GM20000 (cell line): ENCODE measurements at regions not wholly inside any gene's neighbourhood (a gene's known extent, or its start where the extent isn't known, plus 50 kb on each side); places are given as distances from the start of the nearest gene placed in this dataset.

Experiments used
- DNase-seq: peaks from one replicate; pipeline ENCODE4 v3.0.0; 2012; ENCODE audit warnings: low spot score
- TF ChIP-seq, protein P1 (sequence below): IDR thresholded peaks from 2 replicates; pipeline ENCODE4 v1.5.1; 2012; ENCODE audit warnings: mild to moderate bottlenecking, control low read depth; ENCODE audit errors: extremely low read depth, missing control alignments

DNA sequence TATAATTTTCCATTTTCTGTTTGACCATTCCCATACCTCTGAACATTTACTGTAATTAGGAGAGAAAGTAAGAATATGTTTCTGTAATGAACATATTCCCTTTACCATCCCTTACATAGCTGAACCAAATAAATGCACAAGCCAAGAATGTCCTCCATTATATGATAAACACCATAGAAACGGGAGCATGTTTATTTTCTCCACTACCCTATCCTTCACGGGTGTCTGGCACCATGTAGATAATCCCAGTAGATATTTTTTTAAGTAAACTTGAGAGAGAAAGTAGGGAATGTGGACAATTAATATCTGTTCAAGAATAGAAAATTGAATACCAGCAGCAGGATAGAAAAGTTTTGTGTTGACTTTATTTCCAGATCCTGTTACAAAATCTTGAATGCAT, 928.4 kb downstream of the EFNB2 start:
- TF ChIP-seq, protein P1, sequence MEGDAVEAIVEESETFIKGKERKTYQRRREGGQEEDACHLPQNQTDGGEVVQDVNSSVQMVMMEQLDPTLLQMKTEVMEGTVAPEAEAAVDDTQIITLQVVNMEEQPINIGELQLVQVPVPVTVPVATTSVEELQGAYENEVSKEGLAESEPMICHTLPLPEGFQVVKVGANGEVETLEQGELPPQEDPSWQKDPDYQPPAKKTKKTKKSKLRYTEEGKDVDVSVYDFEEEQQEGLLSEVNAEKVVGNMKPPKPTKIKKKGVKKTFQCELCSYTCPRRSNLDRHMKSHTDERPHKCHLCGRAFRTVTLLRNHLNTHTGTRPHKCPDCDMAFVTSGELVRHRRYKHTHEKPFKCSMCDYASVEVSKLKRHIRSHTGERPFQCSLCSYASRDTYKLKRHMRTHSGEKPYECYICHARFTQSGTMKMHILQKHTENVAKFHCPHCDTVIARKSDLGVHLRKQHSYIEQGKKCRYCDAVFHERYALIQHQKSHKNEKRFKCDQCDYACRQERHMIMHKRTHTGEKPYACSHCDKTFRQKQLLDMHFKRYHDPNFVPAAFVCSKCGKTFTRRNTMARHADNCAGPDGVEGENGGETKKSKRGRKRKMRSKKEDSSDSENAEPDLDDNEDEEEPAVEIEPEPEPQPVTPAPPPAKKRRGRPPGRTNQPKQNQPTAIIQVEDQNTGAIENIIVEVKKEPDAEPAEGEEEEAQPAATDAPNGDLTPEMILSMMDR, result no peak
- no peak for DNase-seq

DNA sequence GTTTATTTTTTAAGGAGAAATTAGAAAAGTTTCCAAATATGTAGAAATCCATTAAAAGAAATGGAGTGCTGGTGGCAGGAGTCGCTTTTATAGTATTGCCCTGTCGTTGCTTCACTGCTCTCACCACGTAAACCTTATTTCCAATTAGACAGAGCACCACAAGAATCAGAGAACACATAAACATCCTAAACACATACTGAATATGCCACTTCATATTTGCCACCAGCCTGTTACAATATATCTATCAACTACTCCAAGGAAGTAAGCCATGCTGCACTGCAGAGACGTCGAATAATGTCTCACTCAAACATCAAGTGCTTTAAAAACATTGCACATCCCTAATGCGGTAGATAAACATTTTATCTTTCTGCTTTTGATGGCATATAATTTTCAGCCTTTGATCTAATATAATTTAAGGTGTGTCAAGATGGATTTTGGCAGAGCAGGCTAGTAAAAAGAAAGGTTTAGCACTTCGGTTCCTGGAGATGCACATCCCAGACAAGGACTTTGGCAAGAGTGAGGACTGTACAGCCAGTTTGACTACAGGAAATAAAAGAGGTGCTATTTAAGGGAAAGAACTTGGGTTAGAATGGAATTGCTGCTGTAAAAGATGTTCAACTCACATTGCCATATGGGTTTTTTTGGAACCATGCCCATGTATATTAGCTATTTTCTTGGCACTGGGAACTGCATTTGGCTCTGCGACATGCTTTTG, 932.3 kb downstream of the EFNB2 start:
- TF ChIP-seq, protein P1, result no peak
- DNase-seq, result no peak

DNA sequence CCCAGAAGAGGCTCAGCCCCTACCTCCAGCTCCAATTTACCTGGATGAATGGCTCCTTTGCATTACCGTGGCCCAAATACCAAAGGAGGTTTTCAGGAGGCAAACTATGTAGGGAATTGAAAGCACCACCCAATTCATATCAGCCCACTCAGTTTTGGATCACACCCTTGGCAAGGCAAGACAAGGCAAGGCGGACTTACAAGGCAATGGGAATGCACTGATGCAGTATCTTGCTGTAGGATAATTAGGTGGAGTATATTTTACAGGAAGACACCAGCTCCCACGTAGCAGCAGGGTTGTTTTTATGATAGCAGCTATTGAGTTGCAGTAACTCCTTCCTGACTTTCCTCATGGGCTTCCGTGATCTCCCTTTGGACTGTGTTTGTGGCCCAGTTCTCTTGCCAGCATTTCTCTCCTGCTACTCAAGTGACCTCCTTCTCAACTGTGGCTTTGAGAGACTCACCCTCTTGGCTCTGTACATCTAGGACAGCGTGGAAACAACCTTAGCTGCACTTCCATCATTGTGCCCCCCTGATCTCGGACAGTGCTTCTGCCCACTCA, 935.9 kb downstream of the EFNB2 start:
- TF ChIP-seq, protein P1, result no peak
- DNase-seq, result no peak

DNA sequence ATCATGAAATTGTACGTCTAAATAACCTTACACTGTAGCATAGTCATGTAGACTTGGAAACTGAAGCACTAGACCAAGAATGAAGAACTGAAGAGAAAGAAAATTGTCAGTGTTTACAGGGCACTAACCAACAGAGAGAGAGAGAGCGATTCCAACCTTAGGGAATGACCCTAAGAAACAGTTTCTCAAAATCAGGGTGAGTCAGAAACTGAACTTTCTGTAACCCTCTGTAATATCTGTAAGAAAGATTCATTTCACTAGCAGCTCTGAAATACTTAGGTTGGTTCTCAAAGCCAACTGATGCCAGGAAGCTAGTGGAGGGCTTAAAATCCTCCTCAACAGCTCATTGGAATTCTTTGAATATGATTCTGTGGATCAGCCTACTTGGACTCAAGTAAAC, 936.9 kb downstream of the EFNB2 start:
- TF ChIP-seq, protein P1, result no peak
- no peak for DNase-seq

DNA sequence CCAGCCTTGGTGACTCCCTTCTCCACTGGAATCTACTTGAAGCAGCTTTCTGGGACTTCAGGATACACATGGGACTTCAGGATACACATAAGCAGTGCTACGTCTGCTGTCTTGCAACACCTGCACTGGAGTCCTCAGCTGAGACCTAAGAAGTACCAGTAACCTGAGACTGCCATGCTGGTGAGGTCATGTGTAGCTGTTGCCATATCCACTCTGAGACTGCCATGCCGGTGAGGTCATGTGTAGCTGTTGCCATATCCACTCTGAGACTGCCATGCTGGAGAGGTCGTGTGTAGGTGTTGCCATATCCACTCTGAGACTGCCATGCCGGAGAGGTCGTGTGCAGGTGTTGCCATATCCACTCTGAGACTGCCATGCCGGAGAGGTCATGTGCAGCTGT, 937.9 kb downstream of the EFNB2 start:
- no peak for DNase-seq

DNA sequence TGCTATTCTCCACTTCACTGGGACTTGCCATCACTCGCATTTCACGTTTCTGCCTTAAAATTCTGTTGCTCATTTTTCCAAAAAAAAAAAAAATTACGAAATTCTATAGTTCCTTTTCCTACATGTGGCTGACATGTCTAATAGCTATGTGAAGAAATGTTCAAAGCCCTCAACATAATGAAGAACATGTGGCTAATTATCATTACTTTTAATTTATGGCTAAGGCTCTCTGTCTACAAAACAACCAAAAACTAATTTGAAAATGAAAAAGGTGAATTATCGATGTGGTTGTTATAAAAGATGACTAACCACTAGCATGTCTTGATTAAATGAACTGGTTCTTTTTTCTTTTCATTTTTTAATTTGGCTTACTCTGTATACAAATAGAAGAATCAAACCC, 940.0 kb downstream of the EFNB2 start:
- no peak for DNase-seq
- TF ChIP-seq, protein P1, result no peak

More for the DNA sequence above, 937.9 kb downstream of the EFNB2 start:
- TF ChIP-seq, protein P1, result no peak

DNA sequence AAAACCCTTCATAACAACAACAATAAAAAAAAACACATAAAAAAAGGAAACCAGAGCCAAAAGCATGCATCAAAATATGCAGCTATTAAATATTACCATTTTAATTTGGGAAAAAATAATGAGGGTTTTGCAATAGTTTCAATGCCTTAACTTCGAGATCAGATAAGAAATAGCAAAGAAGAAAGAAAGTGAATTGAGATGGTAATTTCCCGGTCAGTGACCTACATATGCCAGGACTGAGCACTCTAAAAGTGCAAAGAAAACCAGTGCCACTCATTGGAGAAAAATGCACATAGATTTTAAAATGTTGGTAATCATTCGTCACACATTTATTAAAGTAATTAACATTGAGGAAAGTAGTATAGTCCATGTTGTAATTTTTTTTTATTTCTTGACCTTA, 944.2 kb downstream of the EFNB2 start:
- TF ChIP-seq, protein P1, result no peak
- no peak for DNase-seq
